RPMI7951 (cell line): ENCODE measurements at regions not wholly inside any gene's neighbourhood (a gene's known extent, or its start where the extent isn't known, plus 50 kb on each side); places are given as distances from the start of the nearest gene placed in this dataset.
"Not testable (repeated sequence)": the region's sequence is repeated elsewhere in the genome, so short reads cannot be mapped to it uniquely, and the experiment has no call there.

Experiments used
- DNase-seq: peaks from one replicate; pipeline ENCODE4 v3.0.0-alpha.2; 2012; ENCODE audit warnings: low read depth

- DNase-seq, result peak; percentile 60
These were observed 884.8 kb downstream of the EPHA4 start for GRCh38 chr2:220687231-220687843.

DNA sequence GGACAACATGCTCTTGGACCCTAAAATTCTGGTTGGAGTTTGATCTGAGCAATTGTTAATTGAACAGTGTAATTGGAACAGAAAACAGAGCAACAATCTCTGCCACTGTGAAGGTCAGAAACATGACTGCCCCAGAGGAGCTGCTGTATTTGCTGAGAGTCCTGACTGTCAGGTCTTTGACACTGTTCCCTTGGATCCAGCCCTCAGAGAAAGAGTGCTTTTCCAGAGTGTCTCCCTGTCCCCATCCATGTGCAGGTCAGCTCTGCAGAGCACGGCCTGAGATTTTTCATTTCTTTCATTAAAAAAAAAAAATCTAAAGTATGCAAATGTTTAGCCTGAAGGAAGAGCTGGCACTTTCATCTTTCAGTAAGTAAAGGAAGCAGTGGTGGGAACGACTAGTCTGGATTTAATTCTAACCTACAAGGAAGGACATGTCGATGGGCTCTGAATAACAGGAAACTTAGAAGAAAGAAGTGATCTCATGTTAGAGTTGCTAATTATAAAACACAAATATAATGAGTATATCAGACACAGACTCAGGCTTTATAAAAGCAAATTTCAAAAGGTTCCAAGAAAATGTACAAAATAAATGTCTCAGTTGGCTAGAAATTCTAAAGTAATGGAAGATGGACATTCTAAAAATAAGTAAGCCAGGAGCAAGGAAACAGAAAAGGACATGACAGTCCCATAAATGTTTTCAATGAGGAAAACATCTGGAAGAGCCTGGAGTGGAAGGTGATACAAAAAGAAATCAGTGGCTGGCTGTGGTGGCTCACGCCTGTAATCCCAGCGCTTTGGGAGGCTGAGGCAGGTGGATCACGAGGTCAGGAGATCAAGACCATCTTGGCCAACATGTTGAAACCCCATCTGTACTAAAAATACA lies 876.5 kb downstream of the EPHA4 start:
- no peak for DNase-seq

DNA sequence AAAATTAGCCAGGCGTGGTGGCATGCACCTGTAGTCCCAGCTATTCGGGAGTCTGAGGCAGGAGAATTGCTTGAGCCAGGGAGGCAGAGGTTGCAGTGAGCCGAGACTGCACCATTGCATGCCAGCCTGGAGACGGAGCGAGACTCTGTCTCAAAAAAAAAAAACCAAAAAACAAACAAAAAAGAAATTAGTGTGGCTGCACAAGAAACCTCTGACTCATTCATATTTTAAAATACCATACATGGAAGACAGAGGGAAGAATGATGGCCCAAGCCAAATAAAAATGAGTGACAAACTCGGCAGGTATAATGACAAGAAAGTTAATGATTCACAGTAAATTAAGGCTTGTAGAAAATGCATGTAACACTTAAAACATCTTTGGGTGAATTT lies 875.8 kb downstream of the EPHA4 start:
- DNase-seq, result no peak

- DNase-seq, result no peak
These were observed 875.1 kb downstream of the EPHA4 start for GRCh38 chr2:220697011-220697410.

DNA sequence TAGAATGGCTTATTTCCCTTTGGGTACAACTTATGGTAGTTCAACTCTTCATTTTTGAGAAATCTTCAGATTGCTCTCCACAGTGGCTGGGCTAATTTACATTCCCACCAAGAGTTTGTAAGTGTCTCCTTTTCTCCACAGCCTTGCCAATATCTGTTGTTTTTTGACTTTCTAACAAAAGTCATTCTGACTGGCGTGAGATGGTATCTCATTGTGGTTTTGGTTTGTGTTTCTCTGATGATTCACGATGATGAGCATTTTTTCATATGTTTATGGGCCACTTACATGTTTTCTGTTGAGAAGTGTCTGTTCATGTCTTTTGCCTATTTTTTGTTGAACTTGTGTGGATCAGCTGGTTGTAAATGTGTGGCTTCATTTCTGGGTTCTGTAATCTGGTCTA lies 871.0 kb downstream of the EPHA4 start:
- peak; percentile 53 for DNase-seq

DNA sequence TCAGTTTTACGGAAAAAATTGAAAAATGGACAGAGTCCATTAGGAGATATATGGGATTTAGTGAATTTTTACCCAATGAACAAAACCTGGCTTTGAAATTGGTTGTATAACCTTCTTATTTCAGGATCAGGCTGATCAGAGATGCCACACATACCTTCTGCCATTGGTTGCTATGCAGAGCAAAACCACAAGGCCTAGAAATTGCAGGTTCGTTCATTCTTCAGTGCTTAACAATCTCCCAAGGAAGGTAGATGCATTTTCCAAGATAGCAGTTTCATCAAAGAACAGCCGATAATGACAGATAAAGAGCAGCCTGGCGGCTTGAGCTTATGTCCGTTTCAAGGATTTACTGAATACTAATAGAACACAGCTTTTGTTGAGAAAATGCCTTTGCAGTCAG lies 868.8 kb downstream of the EPHA4 start:
- peak; percentile 18 for DNase-seq

- no peak for DNase-seq
These were observed 868.0 kb downstream of the EPHA4 start for GRCh38 chr2:220704081-220704480.

DNA sequence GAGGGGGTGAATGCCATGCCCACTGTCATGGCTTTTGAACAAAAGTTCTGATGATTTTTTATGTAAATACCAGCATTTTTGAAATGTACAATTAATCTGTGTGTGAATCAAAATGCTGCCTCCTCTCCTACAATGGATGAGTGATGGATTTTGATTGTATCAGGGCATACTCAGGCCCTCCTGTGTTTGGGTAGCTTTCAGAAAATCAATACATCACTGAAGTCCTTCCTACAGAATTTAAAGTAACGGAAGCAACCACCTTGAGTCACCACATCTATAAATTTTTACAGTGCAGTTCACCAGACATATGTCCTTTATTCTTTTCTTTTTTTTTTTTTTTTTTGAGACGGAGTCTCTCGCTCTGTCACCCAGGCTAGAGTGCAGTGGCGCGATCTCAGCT lies 867.3 kb downstream of the EPHA4 start:
- no peak for DNase-seq

DNA sequence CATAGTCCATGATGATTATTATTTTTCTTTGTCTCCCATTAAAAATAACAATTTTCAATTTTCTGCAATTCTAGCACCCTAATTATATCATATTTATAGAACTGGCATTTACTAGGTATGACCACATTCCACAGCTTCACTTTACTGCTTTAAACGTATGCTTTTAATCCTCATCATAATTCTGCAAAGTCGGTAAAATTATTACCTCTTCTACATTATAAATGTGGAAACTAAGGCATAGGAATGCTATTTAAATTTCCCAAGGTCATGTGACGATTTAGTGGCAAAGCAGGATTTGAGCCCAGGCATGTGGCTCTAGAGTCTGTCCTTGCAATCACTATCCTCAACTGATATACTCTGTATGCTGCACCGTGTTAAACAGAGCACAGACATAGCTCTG lies 866.4 kb downstream of the EPHA4 start:
- no peak for DNase-seq

DNA sequence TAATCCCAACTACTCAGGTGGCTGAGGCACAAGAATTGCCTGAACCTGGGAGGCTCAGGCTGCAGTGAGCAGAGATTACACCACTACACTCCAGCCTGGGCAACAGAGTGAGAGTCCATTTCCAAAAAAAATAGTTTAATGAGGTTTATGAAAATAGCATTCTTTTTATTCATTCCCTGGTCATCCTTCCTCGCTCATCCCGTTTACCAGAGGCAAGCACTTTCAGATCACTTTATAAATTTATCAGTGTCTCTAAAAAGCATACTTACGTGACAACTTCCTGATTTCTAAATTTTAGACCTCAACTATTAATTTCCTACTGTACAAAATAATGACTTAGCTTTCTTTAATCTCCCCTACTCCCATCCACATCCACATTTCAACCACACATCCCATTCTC lies 864.8 kb downstream of the EPHA4 start:
- DNase-seq, result no peak

DNA sequence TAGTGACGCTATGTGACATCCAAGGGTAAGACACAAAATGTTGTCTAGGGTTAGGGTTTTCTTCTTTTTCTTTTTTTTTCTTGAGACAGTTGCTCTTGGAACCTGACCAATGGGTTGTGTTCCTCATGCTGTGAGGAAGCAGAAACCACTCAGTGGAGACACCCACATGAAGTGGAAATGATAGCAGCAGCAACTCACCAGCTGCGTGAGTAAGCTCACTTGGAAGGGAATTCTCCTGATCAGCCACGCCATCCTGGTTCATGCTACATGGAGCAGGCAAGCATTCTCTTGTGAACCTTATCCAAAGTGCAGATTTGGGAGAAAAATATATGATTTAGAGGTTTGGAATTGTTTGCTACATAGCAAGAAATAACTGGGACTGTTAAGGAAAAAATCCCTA lies 863.7 kb downstream of the EPHA4 start:
- DNase-seq, result peak; percentile 68

DNA sequence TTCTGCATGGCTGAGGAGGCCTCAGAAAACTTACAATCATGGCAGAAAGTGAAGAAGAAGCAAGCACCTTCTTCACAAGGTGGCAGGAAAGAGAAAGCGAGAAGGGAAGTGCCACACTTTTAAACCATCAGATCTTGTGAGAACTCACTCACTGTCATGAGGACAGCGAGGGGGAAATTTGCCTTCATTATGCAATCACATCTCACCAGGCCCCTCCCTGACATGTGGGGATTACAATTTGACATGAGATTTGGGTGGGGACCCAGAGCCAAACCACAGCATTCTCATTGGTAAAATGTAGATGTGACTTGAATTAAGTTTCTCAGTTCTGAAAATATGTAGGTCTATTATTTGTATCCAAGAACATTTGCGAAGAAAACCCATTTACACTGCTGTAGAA lies 854.8 kb downstream of the EPHA4 start:
- DNase-seq, result no peak

DNA sequence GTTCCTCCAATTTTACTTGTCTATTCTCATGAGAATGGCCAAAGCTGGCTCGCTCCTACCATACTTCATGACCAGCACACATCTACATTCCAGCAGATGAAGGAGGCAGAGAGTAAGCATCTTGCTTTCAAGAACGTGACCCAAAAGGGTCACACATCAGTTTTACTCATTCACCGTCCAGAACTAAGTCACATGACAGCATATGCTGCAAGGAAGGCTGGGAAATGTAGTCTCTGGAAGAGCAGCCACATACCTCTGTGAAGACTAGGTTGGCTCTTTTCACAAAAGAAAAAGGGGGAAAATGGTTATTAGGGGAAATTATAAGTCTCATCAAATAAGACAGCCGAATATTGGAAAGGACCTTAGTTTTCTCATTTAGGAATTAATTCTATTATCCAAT lies 835.3 kb downstream of the EPHA4 start:
- peak; percentile 5 for DNase-seq

DNA sequence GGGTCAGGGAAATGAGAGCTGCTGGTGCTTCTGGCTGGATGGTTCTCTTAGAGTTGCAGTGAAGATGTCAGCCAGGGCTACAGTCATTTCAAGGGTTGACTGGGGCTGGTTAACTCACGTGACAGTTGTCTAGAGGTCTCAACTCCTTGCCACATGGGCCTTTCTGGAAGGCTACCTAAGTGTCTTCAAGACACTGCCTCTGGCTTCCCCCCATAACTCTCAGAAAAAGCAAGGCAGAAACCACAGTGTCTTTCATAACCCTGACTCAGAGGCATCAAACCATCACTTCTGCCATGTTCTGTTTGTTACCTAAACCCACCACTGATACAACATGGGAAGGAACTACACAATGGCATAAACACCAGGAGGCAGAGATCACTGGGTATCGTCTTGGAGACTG lies 828.9 kb downstream of the EPHA4 start:
- no peak for DNase-seq

- DNase-seq, result no peak
These were observed 827.2 kb downstream of the EPHA4 start for GRCh38 chr2:220744861-220745260.

DNA sequence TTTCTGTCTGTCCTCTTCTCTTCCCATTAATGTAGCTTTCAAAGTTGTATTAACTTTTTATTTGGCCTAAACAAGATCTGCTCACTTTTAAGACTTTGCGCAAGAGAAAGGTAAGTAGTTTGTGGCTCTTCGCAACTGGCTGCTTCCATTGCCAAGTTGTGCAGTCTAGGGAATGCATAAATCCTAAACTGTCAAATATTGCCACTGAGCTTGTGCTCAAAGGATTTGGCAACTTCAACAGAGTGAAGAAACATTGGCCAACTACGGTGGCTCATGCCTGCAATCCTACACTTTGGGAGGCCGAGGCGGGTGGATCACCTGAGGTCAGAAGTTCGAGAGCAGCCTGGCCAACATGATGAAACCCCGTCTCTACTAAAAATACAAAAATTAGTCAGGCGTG lies 826.4 kb downstream of the EPHA4 start:
- no peak for DNase-seq

DNA sequence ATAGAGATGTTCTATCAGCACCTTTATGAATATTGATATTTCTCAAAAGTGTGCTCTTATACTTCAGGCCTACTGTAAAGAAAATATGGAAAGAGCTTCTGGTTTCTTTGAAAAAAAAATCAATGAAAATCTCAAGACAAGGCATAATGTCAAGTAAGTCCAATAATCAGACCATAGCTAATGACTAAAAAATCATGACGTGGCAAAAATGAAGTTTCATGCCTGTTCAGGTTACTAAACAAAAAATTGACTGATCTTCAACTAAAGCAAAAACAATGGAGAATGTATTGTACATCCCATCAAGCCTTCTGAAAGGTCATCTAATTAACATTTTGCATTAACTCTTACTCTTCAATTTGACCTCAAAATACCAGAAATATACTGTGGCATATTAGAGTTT lies 824.4 kb downstream of the EPHA4 start:
- DNase-seq, result no peak

GRCh38 chr2:220748875-220749479 lies 823.1 kb downstream of the EPHA4 start:
- no peak for DNase-seq

DNA sequence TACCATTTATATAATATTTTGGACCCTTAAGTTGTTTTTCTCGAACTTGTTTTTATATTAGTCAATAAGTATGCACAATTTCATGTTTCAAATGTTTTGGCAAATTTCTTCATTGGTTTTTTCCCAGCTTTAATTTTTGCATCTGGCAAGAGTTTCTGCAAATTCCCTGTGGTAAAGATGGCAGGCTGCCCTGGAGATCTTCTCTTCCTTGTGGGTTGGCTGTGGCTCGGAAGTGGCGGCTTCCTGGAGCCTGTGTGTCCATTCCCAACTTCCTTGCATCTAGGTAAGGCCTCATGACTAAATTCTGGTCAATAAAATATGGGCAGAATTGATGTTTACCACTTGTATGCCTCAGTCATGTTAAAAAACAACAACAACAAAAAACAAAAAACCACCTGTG lies 818.6 kb downstream of the EPHA4 start:
- peak; percentile 6 for DNase-seq

DNA sequence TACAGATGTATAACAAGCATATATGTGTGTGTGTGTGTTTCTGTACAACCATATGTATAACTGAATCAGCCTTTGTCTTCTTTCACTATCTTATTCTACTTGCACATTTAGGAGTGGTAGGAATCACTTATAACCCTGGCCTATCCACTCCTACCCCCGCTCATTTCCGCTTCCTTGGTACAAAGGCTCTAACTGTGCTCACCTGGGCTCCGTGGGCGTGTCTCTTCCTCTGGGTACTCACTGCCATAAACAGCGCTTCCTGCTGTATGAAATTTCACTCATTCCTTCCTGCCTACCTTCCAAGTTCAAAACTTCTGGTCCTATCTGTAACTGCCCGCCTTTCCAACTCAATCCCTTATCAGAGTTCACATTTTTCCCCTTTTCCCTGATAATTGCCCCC lies 815.5 kb downstream of the EPHA4 start:
- DNase-seq, result no peak

DNA sequence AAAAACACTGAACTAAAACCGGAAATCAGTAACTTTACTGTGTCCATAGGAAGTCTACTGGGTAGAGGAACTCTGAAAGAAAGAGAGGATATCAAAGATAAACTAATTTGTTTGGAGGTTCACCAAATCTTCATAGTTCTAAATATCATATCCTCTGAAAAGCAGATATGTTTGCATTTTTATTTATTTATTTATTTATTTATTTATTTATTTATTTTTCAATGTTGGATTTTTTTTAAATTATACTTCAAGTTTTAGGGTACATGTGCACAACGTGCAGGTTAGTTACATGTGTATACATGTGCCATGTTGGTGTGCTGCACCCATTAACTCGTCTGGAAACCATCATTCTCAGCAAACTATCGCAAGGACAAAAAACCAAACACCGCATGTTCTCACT lies 813.7 kb downstream of the EPHA4 start:
- not testable (repeated sequence) for DNase-seq

- no peak for DNase-seq
These were observed 807.9 kb downstream of the EPHA4 start for GRCh38 chr2:220764171-220764570.

- no peak for DNase-seq
These were observed 804.4 kb downstream of the EPHA4 start for GRCh38 chr2:220767591-220768255.
